ENCODE measurements at regions not wholly inside any gene's neighbourhood (a gene's known extent, or its start where the extent isn't known, plus 50 kb on each side); places are given as distances from the start of the nearest gene placed in this dataset.

DNA sequence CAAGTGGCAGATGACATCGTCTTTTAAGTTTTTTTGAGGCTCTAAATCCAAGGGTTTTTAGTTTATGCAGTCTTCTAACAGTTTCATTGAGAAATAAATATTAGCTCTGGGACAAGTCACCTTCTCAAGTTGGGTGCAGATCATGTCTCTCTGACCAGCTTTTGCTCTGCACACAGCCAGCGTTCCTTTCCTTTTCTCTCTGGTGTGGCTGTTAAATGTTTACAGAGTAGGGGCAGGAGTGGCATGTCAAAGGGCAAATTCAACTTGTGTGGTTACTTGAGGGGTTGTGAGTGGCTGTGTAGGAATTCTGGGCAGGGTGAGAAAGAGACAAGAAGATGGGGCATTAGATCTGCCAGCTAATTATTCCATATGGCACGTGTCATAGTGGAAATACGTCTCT, 187.5 kb upstream of the HMHB1 start:
- Histone ChIP-seq H2BK20ac (ENCODE audit: low read length) (no peak overlapping the region), H3K79me2 (ENCODE audit: control insufficient read depth in 1 of 2, insufficient read depth in 2 of 2, low read length in 2 of 2) (no peaks in the 10 kb centered on the region), H3K4me3 (ENCODE audit: extremely low read depth in 1 of 4, insufficient read depth in 2 of 4, low read depth in 3 of 4, low read length in 4 of 4) (no peak overlapping the region), H3K27me3 (replicated peaks in 1 of 4; ENCODE audit: control insufficient read depth in 3 of 4, extremely low read depth in 1 of 4, insufficient read depth in 3 of 4, low read length in 3 of 4) (no peaks in the 10 kb centered on the region), H3K23ac (ENCODE audit: insufficient read length) (no peak overlapping the region), H2BK12ac (ENCODE audit: low read depth, low read length) (no peak overlapping the region), H3K36me3 (ENCODE audit: control insufficient read depth in 2 of 4, insufficient read depth in 4 of 4, low read length in 3 of 4) (no peaks in the 10 kb centered on the region), H4K8ac (ENCODE audit: extremely low read depth, insufficient read depth, low read length) (no peak overlapping the region), H3K79me1 (ENCODE audit: low read depth, low read length) (no peaks in the 10 kb centered on the region), H3K27ac (ENCODE audit: low read depth, low read length) (no peak overlapping the region), H3K9ac (replicated peaks in 1 of 4; ENCODE audit: extremely low read depth in 1 of 4, low read depth in 3 of 4, low read length in 3 of 4) (peak overlapping the region in 1 of 4 experiments; percentile 34; a peak in 1 of 7 replicates), H3K23me2 (ENCODE audit: low read depth, low read length) (no peaks in the 10 kb centered on the region), H2AK5ac (ENCODE audit: low read depth, low read length) (no peak overlapping the region), H2AFZ (ENCODE audit: low read length) (no peak overlapping the region), H3K14ac (ENCODE audit: insufficient read length) (no peak overlapping the region), H3K56ac (replicated peaks; ENCODE audit: insufficient read length, low read depth, low read length) (no peak overlapping the region), H3K4me1 (replicated peaks in 1 of 4; ENCODE audit: control insufficient read depth in 3 of 4, insufficient read depth in 4 of 4, low read length in 3 of 4) (no peaks in the 10 kb centered on the region), H3K4me2 (ENCODE audit: insufficient read depth in 1 of 2, low read depth in 2 of 2, low read length in 2 of 2) (no peak overlapping the region), H4K5ac (ENCODE audit: insufficient read length, low read depth, low read length) (no peak overlapping the region), H3K4ac (replicated peaks; ENCODE audit: insufficient read length, low read depth, low read length) (no peak overlapping the region), H2BK5ac (ENCODE audit: low read depth, low read length) (no peak overlapping the region), H3K9me3 (ENCODE audit: insufficient read depth in 2 of 2, low read depth in 1 of 2, low read length in 1 of 2) (no peaks in the 10 kb centered on the region; a peak in 1 of 4 replicates), H3K18ac (ENCODE audit: extremely low read depth, low read length) (no peak overlapping the region), H2BK120ac (replicated peaks; ENCODE audit: low read depth, low read length) (no peak overlapping the region), H4K91ac (replicated peaks; ENCODE audit: insufficient read length, low read length) (no peak overlapping the region), H4K20me1 (replicated peaks in 1 of 2; ENCODE audit: control insufficient read depth in 1 of 2, insufficient read depth in 2 of 2, low read length in 2 of 2) (no peaks in the 10 kb centered on the region), H2BK15ac (ENCODE audit: low read length) (no peak overlapping the region)
- CTCF ChIA-PET (ENCODE audit: partially characterized antibody): interaction anchor here (0.9 to 1.0 kb wide), 2 partner anchors 25 to 343 kb away, joined by 3 to 4 read pairs; no protein-coding TSS in a partner anchor
- no peak for DNase-seq (ENCODE audit: low read depth in 1 of 2, low spot score in 2 of 2)
- POLR2A ChIA-PET (ENCODE audit: partially characterized antibody): no interaction called here
- FAIRE-seq: no peak
- 77% methylated on average over 3 of the region's 4 CpGs; no CpG with 5 or more reads in 1 of the 2 experiments for WGBS, 2 experiments (ENCODE audit: extremely low coverage in 1 of 2, insufficient coverage in 1 of 2, insufficient read length in 1 of 2, insufficient replicate concordance in 2 of 2, low coverage in 1 of 2, low lambda C conversion rate in 2 of 2, missing lambda C conversion rate in 1 of 2)
- TF ChIP-seq CBX5 (IDR thresholded peaks at IDR 0.05; ENCODE audit: low read depth, low read length) (no peak), SRF (IDR thresholded peaks at IDR 0.05; ENCODE audit: low read depth, low read length) (no peak), SAP30 (IDR thresholded peaks at IDR 0.05; ENCODE audit: insufficient read depth, insufficient replicate concordance, low read length) (no peak), SP1 (IDR thresholded peaks at IDR 0.05; ENCODE audit: low read depth, low read length) (no peak), SUZ12 (IDR thresholded peaks at IDR 0.05; ENCODE audit: low read length) (no peak), SIRT6 (IDR thresholded peaks at IDR 0.05; ENCODE audit: low read length) (no peak), TBP (IDR thresholded peaks at IDR 0.05; ENCODE audit: low read depth, low read length) (no peak), JUND (IDR thresholded peaks at IDR 0.05; ENCODE audit: low read length) (no peak), RAD21 (IDR thresholded peaks at IDR 0.05 in 1 of 2, conservative IDR thresholded peaks at IDR 0.05 in 1 of 2; ENCODE audit: low read depth in 2 of 2, low read length in 2 of 2) (no peak), RNF2 (IDR thresholded peaks at IDR 0.05; ENCODE audit: borderline replicate concordance, low read depth, low read length, missing control alignments, poor library complexity, severe bottlenecking) (no peak), CEBPB (IDR thresholded peaks at IDR 0.05; ENCODE audit: low read depth, low read length) (no peak)
- TF ChIP-seq, protein P1, sequence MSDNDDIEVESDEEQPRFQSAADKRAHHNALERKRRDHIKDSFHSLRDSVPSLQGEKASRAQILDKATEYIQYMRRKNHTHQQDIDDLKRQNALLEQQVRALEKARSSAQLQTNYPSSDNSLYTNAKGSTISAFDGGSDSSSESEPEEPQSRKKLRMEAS (IDR thresholded peaks at IDR 0.05): no peak
- TF ChIP-seq, protein P2, sequence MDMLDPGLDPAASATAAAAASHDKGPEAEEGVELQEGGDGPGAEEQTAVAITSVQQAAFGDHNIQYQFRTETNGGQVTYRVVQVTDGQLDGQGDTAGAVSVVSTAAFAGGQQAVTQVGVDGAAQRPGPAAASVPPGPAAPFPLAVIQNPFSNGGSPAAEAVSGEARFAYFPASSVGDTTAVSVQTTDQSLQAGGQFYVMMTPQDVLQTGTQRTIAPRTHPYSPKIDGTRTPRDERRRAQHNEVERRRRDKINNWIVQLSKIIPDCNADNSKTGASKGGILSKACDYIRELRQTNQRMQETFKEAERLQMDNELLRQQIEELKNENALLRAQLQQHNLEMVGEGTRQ (IDR thresholded peaks at IDR 0.05; ENCODE audit: low read length): no peak
